Loucy (cell line): ENCODE measurements at regions not wholly inside any gene's neighbourhood (a gene's known extent, or its start where the extent isn't known, plus 50 kb on each side); places are given as distances from the start of the nearest gene placed in this dataset.
"Not testable (repeated sequence)": the region's sequence is repeated elsewhere in the genome, so short reads cannot be mapped to it uniquely, and the experiment has no call there.

Source experiments
- H2AFZ ChIP-seq: fragments of 200-600 bp; sonication (generic); 2 replicates; pipeline ENCODE4 v1.6.0; 2016; ENCODE audit warnings: antibody characterized with exemption, mild to moderate bottlenecking, low read length, moderate library complexity
- H3F3A ChIP-seq: fragments of 200-600 bp; 2 replicates; pipeline ENCODE4 v1.6.0; 2016; ENCODE audit warnings: antibody characterized with exemption, low read depth, mild to moderate bottlenecking
- H3K27me3 ChIP-seq: fragments of 200-600 bp; sonication (generic); 2 replicates; pipeline ENCODE4 v1.6.1; 2014; ENCODE audit warnings: low read length, mild to moderate bottlenecking; ENCODE audit not compliant: insufficient read depth, poor library complexity, severe bottlenecking
- H3K36me3 ChIP-seq: fragments of 200-600 bp; sonication (generic); 2 replicates; pipeline ENCODE4 v1.6.1; 2016; ENCODE audit warnings: low read length; ENCODE audit not compliant: insufficient read depth
- H3K4me1 ChIP-seq: fragments of 200-600 bp; sonication (generic); 2 replicates; pipeline ENCODE4 v1.5.1; 2014; ENCODE audit warnings: low read length, mild to moderate bottlenecking; ENCODE audit not compliant: insufficient read depth, poor library complexity, severe bottlenecking
- H3K4me2 ChIP-seq: fragments of 200-600 bp; sonication (generic); 2 replicates; pipeline ENCODE4 v1.6.0; 2014; ENCODE audit warnings: antibody characterized with exemption, low read length, low read depth, mild to moderate bottlenecking; ENCODE audit not compliant: poor library complexity, severe bottlenecking
- H3K4me3 ChIP-seq: fragments of 200-600 bp; sonication (generic); 2 replicates; pipeline ENCODE4 v1.5.1; 2014; ENCODE audit warnings: low read length, mild to moderate bottlenecking, mixed read lengths; ENCODE audit not compliant: poor library complexity, severe bottlenecking
- H3K79me2 ChIP-seq: fragments of 200-600 bp; sonication (generic); 2 replicates; pipeline ENCODE4 v1.6.1; 2014; ENCODE audit warnings: low read length; ENCODE audit not compliant: insufficient read depth
- H3K9ac ChIP-seq: fragments of 200-600 bp; sonication (generic); 2 replicates; pipeline ENCODE4 v1.6.0; 2014; ENCODE audit warnings: mild to moderate bottlenecking, low read depth, low read length, moderate library complexity; ENCODE audit not compliant: poor library complexity, severe bottlenecking
- H3K9me2 ChIP-seq: fragments of 200-600 bp; sonication (generic); replicated peaks from 2 replicates; pipeline ENCODE4 v1.6.1; 2016; ENCODE audit warnings: low read depth, low read length, mixed read lengths
- H3K9me3 ChIP-seq: fragments of 200-600 bp; sonication (generic); 2 replicates; pipeline ENCODE4 v1.6.1; 2014; ENCODE audit warnings: mild to moderate bottlenecking, antibody characterized with exemption, low read length, low read depth; ENCODE audit not compliant: insufficient read depth
- H4K20me1 ChIP-seq: fragments of 200-600 bp; sonication (generic); 2 replicates; pipeline ENCODE4 v1.6.0; 2014; ENCODE audit warnings: antibody characterized with exemption, low read length, mild to moderate bottlenecking; ENCODE audit not compliant: insufficient read depth, poor library complexity, severe bottlenecking

DNA sequence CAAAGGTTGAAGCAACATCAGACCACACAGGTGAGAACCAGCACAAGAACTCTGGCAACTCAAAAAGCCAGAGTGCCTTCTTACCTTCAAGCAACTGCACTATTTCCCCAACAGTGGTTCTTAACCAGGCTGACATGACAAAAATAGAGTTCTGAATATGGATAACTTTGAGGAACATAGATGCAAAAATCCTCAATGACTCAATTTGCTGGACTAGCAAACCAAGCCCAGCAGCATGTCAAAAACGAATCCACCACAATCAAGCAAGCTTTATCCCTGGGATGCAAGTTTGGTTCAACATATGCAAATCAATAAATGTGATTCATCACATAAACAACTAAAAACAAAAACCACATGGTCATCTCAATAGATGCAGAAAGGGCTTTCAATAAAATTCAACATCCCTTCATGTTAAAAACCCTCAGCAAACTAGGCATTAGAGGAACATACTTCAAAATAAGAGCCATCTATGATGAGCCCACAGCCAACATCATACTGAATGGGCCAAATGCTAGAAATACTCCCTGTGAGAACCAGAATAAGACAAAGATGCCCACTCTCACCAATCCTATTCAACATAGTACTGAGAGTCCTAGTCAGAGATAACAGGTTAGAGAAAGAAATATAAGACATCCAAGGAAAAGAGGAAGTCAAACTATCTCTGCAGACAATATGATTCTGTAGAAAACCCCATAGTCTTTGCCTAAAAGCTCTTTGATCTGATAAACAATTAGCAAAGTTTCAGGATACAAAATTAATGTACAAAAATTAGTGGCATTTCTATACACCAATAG is 110.5 kb upstream of the NBPF19 start:
- not testable (repeated sequence) for H3K27me3 ChIP-seq, H3K79me2 ChIP-seq, H3K9ac ChIP-seq, H3K36me3 ChIP-seq, H3K9me2 ChIP-seq, H3F3A ChIP-seq, H3K4me2 ChIP-seq, H4K20me1 ChIP-seq, H2AFZ ChIP-seq, H3K4me3 ChIP-seq, H3K4me1 ChIP-seq, H3K9me3 ChIP-seq

DNA sequence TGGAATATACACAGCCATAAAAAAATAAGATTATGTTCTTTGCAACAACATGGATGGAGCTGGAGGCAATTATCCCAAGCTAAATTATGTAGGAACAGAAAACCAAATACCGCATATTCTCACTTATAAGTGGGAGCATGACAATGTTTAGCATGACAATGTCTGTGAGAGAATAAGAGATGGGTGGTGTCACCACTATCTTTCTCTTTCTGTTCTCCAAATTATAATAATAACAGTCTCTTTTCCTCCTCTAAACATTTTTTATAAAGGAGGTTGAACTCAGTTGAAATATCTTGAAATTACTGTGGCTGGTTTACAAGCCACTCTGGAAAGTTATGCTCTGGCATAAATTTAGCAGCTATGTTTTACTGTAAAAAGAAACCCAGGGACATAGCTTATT is 108.4 kb upstream of the NBPF19 start:
- H3K79me2 ChIP-seq, H3K9ac ChIP-seq, H3K27me3 ChIP-seq, H4K20me1 ChIP-seq, H3K36me3 ChIP-seq, H3K4me2 ChIP-seq, H3K4me3 ChIP-seq, H3K9me3 ChIP-seq, H3F3A ChIP-seq, H3K9me2 ChIP-seq, H3K4me1 ChIP-seq, H2AFZ ChIP-seq: not testable (repeated sequence)

- H3K9me3 ChIP-seq, H3K9me2 ChIP-seq, H2AFZ ChIP-seq, H4K20me1 ChIP-seq, H3K79me2 ChIP-seq, H3F3A ChIP-seq, H3K4me2 ChIP-seq, H3K4me1 ChIP-seq, H3K27me3 ChIP-seq, H3K36me3 ChIP-seq, H3K9ac ChIP-seq, H3K4me3 ChIP-seq: not testable (repeated sequence)
Measured at GRCh38 chr1:149367472-149368044, 107.3 kb upstream of the NBPF19 start.

DNA sequence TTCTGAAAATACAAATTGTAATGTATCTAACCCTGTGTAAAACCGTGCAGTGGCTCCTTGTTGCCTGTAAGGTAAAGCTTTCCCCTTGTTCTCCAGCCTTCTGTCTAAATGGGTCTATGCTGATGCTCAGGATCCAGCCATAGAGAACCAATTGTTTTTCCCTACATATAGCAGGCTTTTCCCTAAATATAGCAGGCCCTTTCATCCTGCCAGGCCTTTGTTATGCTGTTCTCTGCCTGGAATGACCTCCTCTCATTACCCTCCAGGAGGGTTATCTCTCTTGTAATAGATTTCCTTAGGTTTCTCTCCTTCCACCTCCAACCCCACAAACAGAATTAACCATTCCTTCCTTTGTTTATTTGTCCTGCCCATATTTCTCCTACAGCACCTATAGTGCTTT is 106.5 kb upstream of the NBPF19 start:
- not testable (repeated sequence) for H3F3A ChIP-seq, H3K27me3 ChIP-seq

GRCh38 chr1:149369081-149369480 is 105.8 kb upstream of the NBPF19 start:
- not testable (repeated sequence) for H3K4me1 ChIP-seq, H3K27me3 ChIP-seq, H3K79me2 ChIP-seq, H3F3A ChIP-seq, H3K9me2 ChIP-seq, H3K4me3 ChIP-seq, H3K36me3 ChIP-seq, H3K9ac ChIP-seq, H2AFZ ChIP-seq, H3K4me2 ChIP-seq, H3K9me3 ChIP-seq, H4K20me1 ChIP-seq

More for the DNA sequence above, 106.5 kb upstream of the NBPF19 start:
- H2AFZ ChIP-seq, H3K9me2 ChIP-seq, H3K79me2 ChIP-seq, H3K4me2 ChIP-seq, H3K4me1 ChIP-seq, H3K4me3 ChIP-seq, H4K20me1 ChIP-seq, H3K9ac ChIP-seq, H3K9me3 ChIP-seq, H3K36me3 ChIP-seq: not testable (repeated sequence)

DNA sequence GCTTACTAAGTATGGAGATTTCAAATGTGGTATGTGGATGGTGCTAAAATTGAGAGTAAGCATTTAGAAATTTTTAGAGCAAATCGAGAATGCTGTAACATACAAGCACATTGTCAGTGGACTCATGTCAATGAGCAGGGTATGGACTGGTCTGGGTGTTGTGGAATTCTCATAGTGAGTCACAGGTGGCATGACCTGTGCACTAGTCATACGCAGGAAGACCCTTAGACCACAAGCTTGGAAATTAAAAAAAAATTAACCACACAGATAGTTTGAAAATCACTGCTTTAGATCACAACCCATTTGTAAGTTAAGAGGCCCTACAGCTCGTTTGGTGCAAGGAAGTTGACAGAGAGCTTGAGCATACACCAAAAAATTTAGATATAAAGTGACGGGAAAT is 102.9 kb upstream of the NBPF19 start:
- not testable (repeated sequence) for H3K9me2 ChIP-seq, H2AFZ ChIP-seq, H3K9me3 ChIP-seq, H3F3A ChIP-seq, H3K79me2 ChIP-seq, H3K4me3 ChIP-seq, H3K9ac ChIP-seq, H4K20me1 ChIP-seq, H3K4me1 ChIP-seq, H3K27me3 ChIP-seq, H3K4me2 ChIP-seq, H3K36me3 ChIP-seq

DNA sequence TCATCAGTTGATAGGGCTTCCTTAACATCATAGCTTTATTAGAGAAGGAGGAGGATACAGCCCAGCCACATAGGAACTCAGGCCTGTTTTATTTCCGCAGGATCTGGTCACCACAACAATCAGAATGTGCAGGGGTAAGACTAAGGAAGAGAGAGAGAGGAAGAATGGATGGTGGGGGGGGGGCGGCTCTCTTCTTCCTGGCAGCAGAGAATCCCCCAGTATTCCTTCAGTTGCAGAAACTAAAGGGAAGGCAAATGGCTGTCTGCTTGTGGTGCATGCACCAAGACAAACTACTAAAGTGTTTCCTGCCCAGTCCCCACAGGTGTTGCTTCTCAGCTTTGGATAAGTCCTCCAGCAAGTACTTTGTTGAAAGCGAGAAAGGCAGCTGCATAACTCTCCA is 96.4 kb upstream of the NBPF19 start:
- H3K4me3 ChIP-seq = peak overlapping the region; percentile 43
- not testable (repeated sequence) for H4K20me1 ChIP-seq, H3K79me2 ChIP-seq, H3F3A ChIP-seq, H3K36me3 ChIP-seq, H3K27me3 ChIP-seq, H2AFZ ChIP-seq, H3K4me1 ChIP-seq, H3K9me3 ChIP-seq, H3K9ac ChIP-seq, H3K9me2 ChIP-seq
- peak overlapping the region; percentile 56 for H3K4me2 ChIP-seq
